HG02981 (cell line): ENCODE measurements at regions not wholly inside any gene's neighbourhood (a gene's known extent, or its start where the extent isn't known, plus 50 kb on each side); places are given as distances from the start of the nearest gene placed in this dataset.
"Not testable (repeated sequence)": the region's sequence is repeated elsewhere in the genome, so short reads cannot be mapped to it uniquely, and the experiment has no call there.

ENCODE experiments used
- ATAC-seq: cut with Tn5 transposase; IDR thresholded peaks from one replicate; pipeline ENCODE4 v1.9.1; 2021; ENCODE audit warnings: mild to moderate bottlenecking, moderate library complexity; ENCODE audit not compliant: unreplicated experiment

GRCh38 chr20:47844568-47844906 is 59.3 kb upstream of the SULF2 start:
- ATAC-seq: not testable (repeated sequence)

- no peak for ATAC-seq
Measured at GRCh38 chr20:47843886-47844567, 58.7 kb upstream of the SULF2 start.

- not testable (repeated sequence) for ATAC-seq
Measured at GRCh38 chr20:47842950-47843349, 57.7 kb upstream of the SULF2 start.

GRCh38 chr20:47842004-47842403 is 56.7 kb upstream of the SULF2 start:
- not testable (repeated sequence) for ATAC-seq

- not testable (repeated sequence) for ATAC-seq
Measured at GRCh38 chr20:47836256-47836817, 51.1 kb upstream of the SULF2 start.
